SK-N-SH (cell line): ENCODE measurements at regions not wholly inside any gene's neighbourhood (a gene's known extent, or its start where the extent isn't known, plus 50 kb on each side); places are given as distances from the start of the nearest gene placed in this dataset.

ENCODE experiments used
- CTCF ChIP-seq: fragments of 200-600 bp; sonication (generic); IDR thresholded peaks from 2 replicates; pipeline ENCODE4 v1.6.1; 2017; ENCODE audit warnings: antibody characterized with exemption, mild to moderate bottlenecking, moderate library complexity
- REST ChIP-seq: IDR thresholded peaks from 2 replicates; pipeline ENCODE4 v1.6.1; 2012; ENCODE audit warnings: mild to moderate bottlenecking, low read depth, low read length, moderate library complexity

- TF ChIP-seq CTCF, result no peak
- no peak for TF ChIP-seq REST
These were observed 146.2 kb downstream of the SPATA19 start for GRCh38 chr11:133699071-133699470.
